BLaER1 (cell line): ENCODE measurements at regions not wholly inside any gene's neighbourhood (a gene's known extent, or its start where the extent isn't known, plus 50 kb on each side); places are given as distances from the start of the nearest gene placed in this dataset.

Experiments used
- H3K27ac ChIP-seq: shearing (Covaris generic); formaldehyde crosslinking; 2 replicates; pipeline ENCODE4 v1.8.1; 2022
- H3K27me3 ChIP-seq: shearing (Covaris generic); formaldehyde crosslinking; 2 replicates; pipeline ENCODE4 v1.8.1; 2022
- H3K36me3 ChIP-seq: shearing (Covaris generic); formaldehyde crosslinking; 2 replicates; pipeline ENCODE4 v1.8.1; 2022
- H3K4me1 ChIP-seq: shearing (Covaris generic); formaldehyde crosslinking; 2 replicates; pipeline ENCODE4 v1.8.1; 2022
- H3K4me2 ChIP-seq: shearing (Covaris generic); formaldehyde crosslinking; 2 replicates; pipeline ENCODE4 v1.8.1; 2022
- H3K4me3 ChIP-seq: shearing (Covaris generic); formaldehyde crosslinking; 2 replicates; pipeline ENCODE4 v1.8.1; 2022
- H3K9ac ChIP-seq: shearing (Covaris generic); formaldehyde crosslinking; 2 replicates; pipeline ENCODE4 v1.8.1; 2022
- H3K9me3 ChIP-seq: shearing (Covaris generic); formaldehyde crosslinking; 2 replicates; pipeline ENCODE4 v1.8.1; 2022
- H4K20me1 ChIP-seq: shearing (Covaris generic); formaldehyde crosslinking; 2 replicates; pipeline ENCODE4 v1.8.1; 2022
- Cebpa-rat ChIP-seq: shearing (Covaris generic); IDR thresholded peaks from 2 replicates; pipeline ENCODE4 v1.8.1; 2022

- H3K27ac ChIP-seq: no peak overlapping the region
- no peak overlapping the region for H3K4me2 ChIP-seq
- no peak overlapping the region for H3K4me3 ChIP-seq
- H3K36me3 ChIP-seq: no peaks in the 10 kb centered on the region
- TF ChIP-seq Cebpa-rat: no peak
- no peaks in the 10 kb centered on the region for H3K9me3 ChIP-seq
- no peaks in the 10 kb centered on the region for H3K27me3 ChIP-seq
- H4K20me1 ChIP-seq: no peaks in the 10 kb centered on the region
- H3K4me1 ChIP-seq: no peaks in the 10 kb centered on the region
- no peak overlapping the region for H3K9ac ChIP-seq
Measured at GRCh38 chr13:33381906-33382305, 96.4 kb upstream of the STARD13 start.

GRCh38 chr13:33383724-33384577, 98.4 kb upstream of the STARD13 start:
- Histone ChIP-seq H3K27me3 (no peaks in the 10 kb centered on the region), H3K4me2 (no peak overlapping the region), H3K9ac (no peak overlapping the region), H3K4me1 (no peaks in the 10 kb centered on the region), H3K4me3 (no peak overlapping the region), H3K27ac (no peak overlapping the region), H3K36me3 (no peaks in the 10 kb centered on the region), H3K9me3 (no peaks in the 10 kb centered on the region), H4K20me1 (no peaks in the 10 kb centered on the region)
- TF ChIP-seq Cebpa-rat: no peak

DNA sequence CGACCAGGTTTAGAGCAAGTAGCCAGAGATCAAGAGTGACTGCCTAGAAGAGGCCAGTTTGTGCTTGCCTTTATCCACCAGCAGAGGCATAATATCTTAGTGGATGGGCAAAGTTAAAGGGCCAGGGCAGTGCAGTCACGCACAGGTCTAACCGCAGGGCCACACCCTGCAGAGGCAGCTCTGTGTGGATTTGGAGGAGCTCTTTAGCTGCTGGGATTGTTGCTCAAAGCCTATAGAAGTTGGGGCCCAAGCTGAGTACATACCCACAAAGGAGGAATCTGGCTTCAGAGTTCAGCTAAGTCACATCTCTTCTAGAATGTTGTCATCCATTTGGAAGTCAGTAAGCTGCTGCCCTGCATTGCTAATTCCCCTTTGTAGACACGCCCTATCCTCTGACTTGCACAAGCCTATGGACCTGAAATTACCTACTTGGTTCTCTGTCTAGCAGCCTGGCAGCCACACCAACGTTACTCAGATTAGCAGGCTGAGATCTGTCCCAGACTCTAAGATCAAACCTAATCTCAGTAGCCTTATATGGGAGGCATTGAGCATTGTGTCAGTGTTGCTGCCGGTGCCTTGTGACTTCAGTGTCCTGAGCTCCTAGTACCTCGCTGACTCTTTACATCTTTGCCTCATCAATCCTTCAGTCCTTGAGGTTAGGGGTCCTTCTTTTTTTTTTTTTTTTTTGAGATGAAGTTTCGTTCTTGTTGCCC, 102.9 kb upstream of the STARD13 start:
- no peak overlapping the region for H3K4me2 ChIP-seq

DNA sequence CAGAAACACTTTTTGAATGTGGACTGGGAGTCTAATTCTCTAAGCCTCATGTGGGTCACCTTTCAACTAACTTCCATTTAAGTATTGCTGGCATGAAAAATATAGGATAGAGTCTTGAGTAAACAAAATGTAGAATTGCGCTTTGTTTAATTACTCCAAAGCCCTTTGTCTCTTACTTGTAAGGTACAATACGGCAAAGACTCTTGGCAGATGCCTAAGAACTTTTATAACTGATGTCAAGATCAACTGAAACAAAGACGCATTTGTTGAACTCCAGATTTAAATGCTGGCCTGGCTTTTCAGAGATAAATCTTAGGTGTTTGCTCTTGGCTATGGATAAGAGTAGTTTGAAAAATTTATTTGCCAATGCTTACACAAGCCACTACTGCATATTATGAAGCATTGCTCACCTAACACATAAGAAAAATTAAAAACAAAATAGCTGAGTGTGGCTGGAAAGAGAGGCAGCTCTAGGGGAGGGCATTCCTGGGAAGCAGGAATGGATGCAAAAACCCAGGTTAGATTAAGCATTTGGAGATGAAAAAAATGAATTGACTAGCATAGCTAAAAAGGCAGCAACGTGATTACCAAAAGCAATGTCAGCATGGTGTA, 107.3 kb upstream of the STARD13 start:
- no peak for TF ChIP-seq Cebpa-rat
- H3K4me3 ChIP-seq: no peak overlapping the region
- H3K27ac ChIP-seq: no peak overlapping the region
- H3K4me2 ChIP-seq: no peak overlapping the region
- no peaks in the 10 kb centered on the region for H3K27me3 ChIP-seq
- H3K4me1 ChIP-seq: no peaks in the 10 kb centered on the region
- H3K9me3 ChIP-seq: no peaks in the 10 kb centered on the region
- H3K36me3 ChIP-seq: no peaks in the 10 kb centered on the region
- no peak overlapping the region for H3K9ac ChIP-seq
- H4K20me1 ChIP-seq: no peaks in the 10 kb centered on the region

More for the DNA sequence above, 102.9 kb upstream of the STARD13 start:
- Histone ChIP-seq H3K4me1 (no peaks in the 10 kb centered on the region), H3K27me3 (no peaks in the 10 kb centered on the region), H4K20me1 (no peaks in the 10 kb centered on the region), H3K27ac (no peak overlapping the region), H3K36me3 (no peaks in the 10 kb centered on the region), H3K9ac (no peak overlapping the region), H3K9me3 (no peaks in the 10 kb centered on the region), H3K4me3 (no peak overlapping the region)
- no peak for TF ChIP-seq Cebpa-rat

DNA sequence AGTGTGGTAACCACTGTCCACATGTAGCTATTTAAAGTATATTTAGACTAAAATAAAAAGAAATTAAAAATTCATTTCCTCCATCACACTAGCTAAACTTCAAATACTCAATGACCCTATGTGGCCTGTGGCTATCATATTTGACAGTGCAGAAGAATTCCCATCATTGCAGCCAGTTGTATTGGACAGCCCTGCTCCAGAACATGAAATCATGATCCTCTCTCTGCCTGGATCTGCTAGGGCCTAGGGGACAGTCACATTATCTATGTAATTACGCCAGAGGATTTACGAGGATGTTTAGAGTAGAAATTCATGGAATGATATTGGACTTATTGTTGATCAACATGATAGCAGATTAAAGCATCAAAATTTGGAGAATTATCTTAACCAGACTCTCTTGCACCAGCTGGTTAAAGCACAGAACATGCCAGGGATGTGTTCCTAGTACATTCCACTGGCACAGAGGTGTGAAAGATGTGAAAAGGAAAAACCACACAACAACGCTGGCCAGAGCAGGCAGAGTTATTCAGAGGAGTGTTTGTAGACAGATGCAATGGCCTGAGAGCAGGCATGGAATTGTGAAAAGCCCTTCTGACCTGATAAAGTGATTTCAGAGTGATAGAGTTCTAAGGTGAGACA, 108.9 kb upstream of the STARD13 start:
- H3K4me3 ChIP-seq: no peak overlapping the region
- H4K20me1 ChIP-seq: no peaks in the 10 kb centered on the region
- no peaks in the 10 kb centered on the region for H3K27me3 ChIP-seq
- no peak for TF ChIP-seq Cebpa-rat
- H3K27ac ChIP-seq: no peak overlapping the region
- H3K4me2 ChIP-seq: no peak overlapping the region
- H3K4me1 ChIP-seq: no peaks in the 10 kb centered on the region
- H3K36me3 ChIP-seq: no peaks in the 10 kb centered on the region
- no peaks in the 10 kb centered on the region for H3K9me3 ChIP-seq
- no peak overlapping the region for H3K9ac ChIP-seq

- no peaks in the 10 kb centered on the region for H4K20me1 ChIP-seq
- no peaks in the 10 kb centered on the region for H3K36me3 ChIP-seq
- no peaks in the 10 kb centered on the region for H3K9me3 ChIP-seq
- no peak overlapping the region for H3K27ac ChIP-seq
- H3K27me3 ChIP-seq: no peaks in the 10 kb centered on the region
- H3K4me3 ChIP-seq: no peak overlapping the region
- H3K4me1 ChIP-seq: no peaks in the 10 kb centered on the region
- H3K4me2 ChIP-seq: no peak overlapping the region
- H3K9ac ChIP-seq: no peak overlapping the region
- no peak for TF ChIP-seq Cebpa-rat
Measured at GRCh38 chr13:33401238-33401637, 115.7 kb upstream of the STARD13 start.

- H4K20me1 ChIP-seq: no peaks in the 10 kb centered on the region
- no peak overlapping the region for H3K4me2 ChIP-seq
- H3K4me3 ChIP-seq: no peak overlapping the region
- no peaks in the 10 kb centered on the region for H3K27me3 ChIP-seq
- H3K9me3 ChIP-seq: no peaks in the 10 kb centered on the region
- H3K27ac ChIP-seq: no peak overlapping the region
- no peaks in the 10 kb centered on the region for H3K36me3 ChIP-seq
- no peaks in the 10 kb centered on the region for H3K4me1 ChIP-seq
- TF ChIP-seq Cebpa-rat: no peak
- H3K9ac ChIP-seq: no peak overlapping the region
Measured at GRCh38 chr13:33402975-33403374, 117.4 kb upstream of the STARD13 start.

GRCh38 chr13:33403807-33404362, 118.3 kb upstream of the STARD13 start:
- H3K4me1 ChIP-seq: no peaks in the 10 kb centered on the region
- TF ChIP-seq Cebpa-rat: no peak
- H4K20me1 ChIP-seq: no peaks in the 10 kb centered on the region
- H3K27me3 ChIP-seq: no peaks in the 10 kb centered on the region
- no peak overlapping the region for H3K9ac ChIP-seq
- H3K4me3 ChIP-seq: no peak overlapping the region
- no peak overlapping the region for H3K27ac ChIP-seq
- H3K9me3 ChIP-seq: no peaks in the 10 kb centered on the region
- no peak overlapping the region for H3K4me2 ChIP-seq
- H3K36me3 ChIP-seq: no peaks in the 10 kb centered on the region

DNA sequence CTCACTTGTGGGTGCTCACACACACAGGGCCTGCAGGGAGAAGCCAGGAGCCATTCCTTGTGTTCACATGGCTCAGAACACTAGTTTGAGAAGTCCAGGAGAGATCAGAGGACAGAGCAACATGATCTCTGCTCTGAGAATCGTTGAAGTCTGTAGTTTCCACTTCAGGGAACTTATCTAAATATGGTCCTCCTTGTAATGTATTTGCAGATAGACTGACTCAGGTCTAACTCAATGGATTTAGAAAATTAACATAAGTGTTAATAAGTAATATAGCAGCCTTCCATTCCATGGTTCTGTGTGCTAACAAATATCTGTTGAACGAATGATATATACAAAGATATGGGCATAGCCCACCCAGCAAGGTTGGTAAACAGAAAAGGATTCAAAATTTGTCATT, 119.8 kb upstream of the STARD13 start:
- Histone ChIP-seq H3K27ac (no peak overlapping the region), H3K9me3 (no peaks in the 10 kb centered on the region), H3K36me3 (no peaks in the 10 kb centered on the region), H3K4me3 (no peak overlapping the region), H4K20me1 (no peaks in the 10 kb centered on the region), H3K4me1 (no peaks in the 10 kb centered on the region), H3K4me2 (no peak overlapping the region), H3K27me3 (no peaks in the 10 kb centered on the region), H3K9ac (no peak overlapping the region)
- no peak for TF ChIP-seq Cebpa-rat
